ENCODE measurements at regions not wholly inside any gene's neighbourhood (a gene's known extent, or its start where the extent isn't known, plus 50 kb on each side); places are given as distances from the start of the nearest gene placed in this dataset.

DNA sequence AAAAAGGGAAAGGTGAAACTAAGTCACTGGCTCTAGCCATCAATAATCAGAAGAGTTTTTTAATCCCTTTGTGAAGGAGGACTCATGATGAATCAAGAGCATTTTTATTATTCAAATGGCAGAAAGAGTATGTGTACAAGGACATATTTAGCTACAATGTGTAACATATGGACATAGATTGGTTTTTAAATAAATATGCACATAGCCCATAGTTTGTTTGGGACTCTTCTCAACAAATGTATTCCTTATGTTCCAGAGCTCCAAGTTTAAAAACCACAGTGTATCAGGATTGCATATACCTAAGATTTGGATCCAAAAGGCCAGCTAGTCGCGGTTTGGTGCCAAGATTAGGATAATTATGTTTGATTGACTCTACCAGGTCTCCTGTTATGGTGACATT is 104.2 kb downstream of the C12orf50 start:
- TF ChIP-seq POLR2AphosphoS5 (IDR thresholded peaks at IDR 0.05) (no peak), POLR2A (IDR thresholded peaks at IDR 0.05) (no peak)
- TF ChIP-seq, protein P1, sequence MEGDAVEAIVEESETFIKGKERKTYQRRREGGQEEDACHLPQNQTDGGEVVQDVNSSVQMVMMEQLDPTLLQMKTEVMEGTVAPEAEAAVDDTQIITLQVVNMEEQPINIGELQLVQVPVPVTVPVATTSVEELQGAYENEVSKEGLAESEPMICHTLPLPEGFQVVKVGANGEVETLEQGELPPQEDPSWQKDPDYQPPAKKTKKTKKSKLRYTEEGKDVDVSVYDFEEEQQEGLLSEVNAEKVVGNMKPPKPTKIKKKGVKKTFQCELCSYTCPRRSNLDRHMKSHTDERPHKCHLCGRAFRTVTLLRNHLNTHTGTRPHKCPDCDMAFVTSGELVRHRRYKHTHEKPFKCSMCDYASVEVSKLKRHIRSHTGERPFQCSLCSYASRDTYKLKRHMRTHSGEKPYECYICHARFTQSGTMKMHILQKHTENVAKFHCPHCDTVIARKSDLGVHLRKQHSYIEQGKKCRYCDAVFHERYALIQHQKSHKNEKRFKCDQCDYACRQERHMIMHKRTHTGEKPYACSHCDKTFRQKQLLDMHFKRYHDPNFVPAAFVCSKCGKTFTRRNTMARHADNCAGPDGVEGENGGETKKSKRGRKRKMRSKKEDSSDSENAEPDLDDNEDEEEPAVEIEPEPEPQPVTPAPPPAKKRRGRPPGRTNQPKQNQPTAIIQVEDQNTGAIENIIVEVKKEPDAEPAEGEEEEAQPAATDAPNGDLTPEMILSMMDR (IDR thresholded peaks at IDR 0.05), result no peak

Data from prostate gland (tissue), 2 donors.